ENCODE measurements at regions not wholly inside any gene's neighbourhood (a gene's known extent, or its start where the extent isn't known, plus 50 kb on each side); places are given as distances from the start of the nearest gene placed in this dataset.
"Not testable (repeated sequence)": the region's sequence is repeated elsewhere in the genome, so short reads cannot be mapped to it uniquely, and the experiment has no call there.

DNA sequence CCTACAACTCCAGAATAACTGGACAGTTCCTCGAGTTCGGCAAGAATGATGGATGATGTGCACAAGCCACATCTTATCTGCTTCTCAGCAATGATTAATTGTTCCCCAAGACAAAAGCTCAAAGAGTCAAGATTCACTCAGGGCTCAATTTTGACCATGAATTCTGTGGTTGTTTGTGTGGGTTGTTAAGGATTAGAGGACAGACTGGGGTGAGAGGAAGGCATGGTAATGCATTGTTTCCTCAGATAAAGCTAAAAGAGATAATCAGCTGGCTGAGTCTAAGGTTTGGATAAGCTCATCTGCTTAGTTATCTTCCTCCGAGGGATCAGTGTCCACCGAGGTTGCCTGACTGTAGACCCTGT, 161.0 kb downstream of the CPEB2 start:
- DNase-seq, result no peak

DNA sequence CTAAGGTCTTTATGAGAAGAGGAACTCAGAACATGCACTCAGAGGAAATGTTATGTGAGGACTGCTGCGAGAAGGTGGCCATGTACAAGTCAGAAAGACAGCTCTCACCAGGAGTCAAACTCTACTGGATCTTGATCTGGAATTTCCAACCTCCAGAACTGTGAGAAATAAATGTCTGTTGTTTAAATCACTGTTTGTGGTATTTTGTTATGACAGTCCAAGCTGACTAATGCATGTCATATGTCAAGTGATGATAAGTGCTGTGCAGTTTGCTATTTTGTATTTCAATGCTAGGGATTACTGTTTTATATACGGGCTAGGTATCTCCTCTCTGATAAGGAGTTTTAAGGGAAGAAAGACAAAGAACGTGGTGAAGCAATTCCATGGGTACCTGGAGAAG, 162.3 kb downstream of the CPEB2 start:
- no peak for DNase-seq

DNA sequence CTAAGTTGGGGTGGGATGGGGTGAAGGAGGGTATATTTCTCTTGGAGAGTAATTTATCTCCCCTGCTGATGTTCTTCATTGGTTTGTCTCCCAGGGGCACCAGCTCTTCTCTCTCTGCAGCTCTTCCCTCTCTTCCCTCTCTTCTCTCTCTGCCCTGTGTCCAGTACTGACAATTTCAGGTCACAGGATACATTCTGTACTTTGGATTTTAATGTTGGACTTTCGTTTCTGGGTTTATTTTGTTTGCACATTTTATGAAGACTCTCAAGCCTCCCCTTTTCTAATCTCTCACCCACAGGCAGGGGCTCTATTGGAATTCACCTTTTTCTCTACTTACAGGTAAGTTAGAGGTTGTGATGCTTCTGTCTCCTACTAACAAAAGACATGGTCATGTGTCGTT, 165.5 kb downstream of the CPEB2 start:
- DNase-seq, result no peak

DNA sequence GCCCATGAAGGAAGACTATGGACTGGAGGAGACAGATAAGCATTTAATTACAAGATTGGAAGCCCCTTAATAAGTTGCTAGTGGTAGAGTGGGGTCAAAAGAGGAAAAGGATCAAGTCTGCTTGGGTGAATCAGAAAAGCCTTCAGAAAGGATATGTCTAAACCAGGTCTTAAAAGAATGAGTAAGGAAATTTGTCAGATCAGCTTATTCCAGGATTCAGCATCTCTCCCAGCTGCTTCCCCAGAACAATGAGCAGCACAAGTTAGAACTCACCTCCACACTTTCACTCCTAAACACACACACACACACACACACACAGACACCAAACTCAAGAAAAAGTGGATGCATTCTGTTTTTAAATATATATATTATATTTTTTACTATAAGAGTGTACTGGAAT, 166.5 kb downstream of the CPEB2 start:
- no peak for DNase-seq

DNA sequence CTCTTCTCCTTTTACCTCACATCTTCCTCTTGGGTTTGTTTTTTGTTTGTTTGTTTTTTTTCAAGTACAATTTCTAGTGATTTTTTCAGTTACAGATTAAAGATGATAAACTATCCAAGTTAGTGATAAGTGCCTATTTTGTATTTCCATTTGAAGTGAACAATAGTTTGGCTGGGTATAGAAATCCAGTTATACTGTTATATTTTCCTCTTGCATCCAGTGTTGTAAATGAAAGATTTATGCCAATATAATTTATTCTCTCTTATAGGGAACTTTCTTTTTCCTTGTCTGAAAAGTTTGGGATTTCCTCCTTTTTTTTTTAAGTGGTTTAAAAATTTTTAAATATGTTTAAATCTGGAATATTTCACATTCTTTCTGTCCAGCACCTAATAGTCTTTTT, 169.4 kb downstream of the CPEB2 start:
- no peak for DNase-seq

DNA sequence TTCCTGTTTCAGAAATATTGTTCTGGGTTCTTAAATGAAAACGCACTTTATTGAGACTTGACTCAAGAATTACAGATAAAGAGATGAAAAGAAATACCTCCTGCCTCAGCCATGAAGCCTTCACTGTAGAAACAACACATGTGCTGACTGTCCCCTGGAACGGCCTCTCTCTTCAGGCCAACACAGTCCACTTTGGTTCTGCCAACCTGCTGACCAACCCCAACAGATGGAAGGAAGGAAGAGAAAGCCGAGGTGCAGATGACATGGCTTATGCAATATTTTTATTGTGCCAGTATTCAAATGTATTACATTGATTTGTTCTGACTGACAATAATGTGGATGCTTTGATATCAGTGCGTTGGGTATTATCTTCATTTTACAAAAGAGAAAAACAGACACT, 171.0 kb downstream of the CPEB2 start:
- no peak for DNase-seq

DNA sequence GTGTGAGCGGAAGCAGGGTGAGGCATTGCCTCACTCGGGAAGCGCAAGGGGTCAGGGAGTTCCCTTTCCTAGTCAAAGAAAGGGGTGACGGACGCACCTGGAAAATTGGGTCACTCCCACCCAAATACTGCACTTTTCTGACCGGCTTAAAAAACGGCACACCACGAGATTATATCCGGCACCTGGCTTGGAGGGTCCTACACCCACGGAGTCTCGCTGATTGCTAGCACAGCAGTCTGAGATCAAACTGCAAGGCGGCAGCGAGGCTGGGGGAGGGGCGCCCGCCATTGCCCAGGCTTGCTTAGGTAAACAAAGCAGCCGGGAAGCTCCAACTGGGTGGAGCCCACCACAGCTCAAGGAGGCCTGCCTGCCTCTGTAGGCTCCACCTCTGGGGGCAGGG, 171.9 kb downstream of the CPEB2 start:
- not testable (repeated sequence) for DNase-seq

DNA sequence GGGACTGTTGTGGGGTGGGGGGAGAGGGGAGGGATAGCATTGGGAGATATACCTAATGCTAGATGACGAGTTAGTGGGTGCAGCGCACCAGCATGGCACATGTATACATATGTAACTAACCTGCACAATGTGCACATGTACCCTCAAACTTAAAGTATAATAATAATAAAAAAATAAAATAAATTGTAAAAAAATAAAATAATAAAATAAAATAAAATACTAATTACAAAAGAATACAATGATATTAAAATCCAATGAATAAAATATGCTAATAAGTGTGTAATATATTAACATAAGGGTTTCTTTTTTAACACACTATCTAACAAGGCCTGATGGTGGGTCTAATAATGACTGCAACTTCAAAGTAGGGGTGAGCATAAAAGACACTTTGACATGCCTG, 177.6 kb downstream of the CPEB2 start:
- DNase-seq, result not testable (repeated sequence)

DNA sequence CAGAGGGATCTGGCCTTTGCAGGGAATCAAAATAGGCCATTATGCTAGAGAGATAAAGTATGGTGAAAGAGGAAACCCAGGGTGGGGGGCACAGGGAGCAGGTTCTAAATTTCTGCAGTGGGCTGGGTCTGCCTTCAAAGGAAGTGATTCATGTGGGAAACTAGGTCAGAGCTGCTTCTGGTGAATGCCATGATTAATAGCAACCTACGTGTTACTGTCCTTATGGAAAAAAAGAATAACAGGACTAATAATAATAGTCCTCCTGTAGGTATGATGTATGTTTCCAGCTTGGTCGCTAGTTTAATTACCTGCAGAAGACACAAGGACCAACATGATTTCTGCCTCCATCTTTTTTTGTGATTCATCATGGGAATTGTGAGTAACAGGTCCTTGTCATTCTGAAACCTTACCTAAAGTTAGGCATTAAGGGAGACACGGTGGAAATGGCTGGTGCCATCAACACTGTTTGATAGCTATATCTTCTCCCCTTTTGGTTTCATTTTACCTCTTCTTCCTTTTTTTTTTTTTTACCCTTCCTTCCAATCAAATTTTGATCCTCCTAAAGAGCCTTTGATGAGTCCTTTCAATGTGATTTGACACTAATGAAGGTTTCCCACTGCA, 180.4 kb downstream of the CPEB2 start:
- no peak for DNase-seq

DNA sequence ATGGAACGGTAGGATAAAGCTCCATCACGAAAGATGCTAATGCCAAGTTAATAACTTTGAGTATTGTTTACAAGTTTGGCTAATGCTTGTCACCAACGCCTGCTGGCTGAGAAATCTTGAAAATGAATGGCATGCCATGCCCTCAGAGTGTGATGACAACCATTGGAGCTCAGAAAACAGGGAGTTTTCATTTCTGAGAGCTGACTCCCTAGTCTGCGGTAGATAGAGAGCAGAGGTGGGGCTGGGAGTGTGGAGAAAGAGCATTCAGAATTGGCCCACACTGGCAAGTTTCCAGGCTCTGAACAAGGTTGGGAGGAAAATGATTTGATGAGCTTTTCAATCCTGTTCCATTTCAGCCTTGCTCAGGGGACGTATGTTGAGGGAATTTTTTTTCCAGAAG, 183.9 kb downstream of the CPEB2 start:
- DNase-seq, result no peak

DNA sequence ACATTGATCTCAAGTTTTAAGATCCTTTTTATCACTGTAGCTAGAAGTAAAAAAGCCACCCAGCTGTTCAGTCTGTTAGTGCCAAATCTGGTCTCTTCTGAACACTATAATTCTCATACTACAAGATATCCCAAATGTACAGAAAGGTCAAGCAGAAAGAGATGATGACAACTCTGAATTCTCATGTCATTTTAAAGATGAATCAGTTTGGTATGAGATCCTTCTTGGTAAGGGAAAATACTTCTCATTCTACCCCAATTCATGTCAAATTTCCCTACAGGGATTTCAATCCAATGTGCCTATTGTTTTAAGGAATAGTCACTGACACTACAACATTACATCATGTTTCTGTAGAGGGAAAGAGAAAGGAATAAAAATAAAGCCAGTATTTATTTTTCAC, 184.5 kb downstream of the CPEB2 start:
- DNase-seq, result no peak

DNA sequence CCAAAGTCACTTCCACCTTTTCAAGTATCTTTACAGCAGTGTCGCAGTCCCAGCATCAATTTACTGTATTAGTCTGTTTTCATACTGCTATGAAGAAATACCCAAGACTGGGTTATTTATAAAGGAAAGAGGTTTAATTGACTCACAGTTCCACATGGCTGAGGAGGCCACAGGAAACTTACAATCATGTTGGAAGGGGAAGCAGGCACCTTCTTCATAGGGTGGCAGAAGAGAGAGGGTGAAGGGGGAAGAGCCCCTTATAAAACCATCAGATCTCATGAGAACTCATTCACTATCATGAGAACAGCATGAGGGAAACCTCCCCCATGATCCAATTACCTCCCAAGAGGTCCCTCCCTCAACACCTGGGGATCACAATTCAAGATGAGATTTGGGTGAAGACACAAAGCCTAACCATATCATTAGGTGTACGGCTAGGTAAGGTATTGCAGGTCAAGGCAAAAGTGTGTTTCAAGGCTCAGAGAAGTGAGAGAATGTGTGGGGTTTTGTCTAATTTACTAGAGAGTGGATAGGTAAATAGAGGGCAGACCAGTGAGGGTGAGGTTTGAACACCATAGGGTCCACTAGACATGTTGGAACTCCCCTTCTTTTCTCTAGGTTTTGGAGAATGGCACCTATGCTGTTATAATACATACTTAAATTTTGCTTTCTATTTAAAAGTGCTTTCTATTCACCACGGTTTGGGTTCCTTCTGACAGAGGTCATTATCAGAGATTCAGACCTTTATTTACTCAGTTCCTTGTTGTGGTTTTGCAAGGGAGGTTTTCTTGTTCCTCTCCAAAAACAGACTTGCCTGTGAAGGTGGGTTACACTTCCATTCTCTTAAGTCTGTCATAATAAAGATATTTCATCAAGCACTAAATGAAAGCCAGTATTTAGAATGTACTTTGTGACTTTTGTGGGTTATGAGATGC, 186.6 kb downstream of the CPEB2 start:
- DNase-seq, result no peak

DNA sequence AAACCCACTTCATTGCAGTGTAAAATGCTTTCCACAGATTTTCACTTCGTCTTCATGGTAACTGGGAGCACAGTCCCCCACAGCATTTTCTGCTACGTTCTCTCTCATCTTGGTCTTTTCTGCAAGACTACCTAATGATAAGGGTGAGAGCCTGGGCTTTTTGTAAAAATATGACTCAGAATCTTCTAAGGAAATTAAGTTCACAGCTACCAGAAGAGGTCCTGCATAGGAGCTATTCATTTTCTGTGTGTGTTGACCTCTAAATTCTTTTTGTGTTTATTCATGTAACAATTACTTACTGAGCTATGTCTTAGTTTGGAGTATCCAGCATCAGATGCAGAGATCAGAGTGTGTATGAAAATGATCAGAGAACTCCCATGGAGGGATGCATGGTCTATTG, 192.2 kb downstream of the CPEB2 start:
- DNase-seq, result no peak

DNA sequence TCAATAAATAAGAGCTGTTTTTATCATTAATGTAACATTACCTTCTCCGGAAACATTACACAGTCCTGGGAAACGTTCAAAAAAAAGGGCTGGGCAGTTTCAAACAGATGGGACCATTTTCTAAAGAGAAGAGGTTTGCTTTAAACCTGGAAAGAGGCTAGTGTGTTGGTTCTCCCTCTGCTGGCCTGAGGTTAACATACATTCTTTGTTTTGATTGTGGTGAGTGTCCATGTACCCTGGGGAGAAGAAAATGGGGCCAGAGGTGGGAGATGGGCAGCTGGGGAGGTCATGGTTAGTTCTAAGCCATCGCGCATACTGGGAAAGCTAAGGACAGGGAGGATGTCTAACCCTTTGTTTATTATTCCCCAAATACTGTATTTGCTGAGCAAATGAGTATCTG, 194.7 kb downstream of the CPEB2 start:
- DNase-seq, result no peak

DNA sequence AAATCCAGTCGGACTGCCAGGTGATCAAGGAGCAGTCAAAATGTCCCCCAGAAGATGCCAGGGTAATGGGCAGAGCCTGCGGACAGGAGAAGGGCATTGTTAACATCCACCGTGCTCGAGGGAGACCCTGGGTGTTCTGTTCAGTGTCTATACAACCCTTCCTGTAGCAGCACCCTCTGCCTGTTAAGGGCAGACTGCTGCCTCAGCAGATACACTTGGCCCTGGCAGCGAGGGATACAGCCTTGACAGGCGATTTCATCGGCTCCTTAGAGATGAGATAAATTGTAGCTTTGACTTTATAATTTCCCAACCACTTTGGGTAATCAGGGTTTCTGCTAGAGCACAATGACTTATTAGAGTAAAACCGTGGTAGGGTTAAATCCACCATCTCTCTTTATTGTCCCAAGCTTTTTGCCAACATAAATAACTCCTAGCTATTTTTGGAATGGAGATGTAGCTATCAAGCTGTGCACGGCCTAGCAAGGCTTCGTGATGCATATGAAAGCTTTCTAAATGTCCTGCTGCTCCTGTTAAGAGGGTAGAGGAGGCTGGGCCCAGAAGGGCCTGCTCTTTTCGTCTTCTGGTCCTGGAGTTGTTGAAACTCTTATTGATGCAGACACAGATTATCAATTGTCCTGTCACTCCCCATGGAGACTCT, 195.9 kb downstream of the CPEB2 start:
- no peak for DNase-seq

DNA sequence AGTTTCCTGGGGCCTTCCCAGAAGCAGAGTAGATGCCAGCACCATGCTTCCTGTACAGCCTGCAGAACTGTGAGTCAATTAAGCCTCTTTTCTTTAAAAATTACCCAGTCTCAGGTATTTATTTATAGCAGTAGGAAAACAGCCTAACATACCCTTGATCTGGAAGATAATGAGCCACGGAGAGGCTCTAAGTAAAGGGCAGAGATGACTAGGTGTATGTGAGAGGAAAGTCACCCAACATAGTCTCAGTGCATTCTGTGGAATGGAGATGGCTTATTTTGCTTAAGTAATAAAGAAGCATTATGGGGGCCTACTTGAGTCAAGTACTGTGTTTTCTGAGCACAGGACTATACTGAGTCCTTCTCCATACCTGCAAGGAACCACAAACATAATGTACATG, 199.5 kb downstream of the CPEB2 start:
- no peak for DNase-seq

DNA sequence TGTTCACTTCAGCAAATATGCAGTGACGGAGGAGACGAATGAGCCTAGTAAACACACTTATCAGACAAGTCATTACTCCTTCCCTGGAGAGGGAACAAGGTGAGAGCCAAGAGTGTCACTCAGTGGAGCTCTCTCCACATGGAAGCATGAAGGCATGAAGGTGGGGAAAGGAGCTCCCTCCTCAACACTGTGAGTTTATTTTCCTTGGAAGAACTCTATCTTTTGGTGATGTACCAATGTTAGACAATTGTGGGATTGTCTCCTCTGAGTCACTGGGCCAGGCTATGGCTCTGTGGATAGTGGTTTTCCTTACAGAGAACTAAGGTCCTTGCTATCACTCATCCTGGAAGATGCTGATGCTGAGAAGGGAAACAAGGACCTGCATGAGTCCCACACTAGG, 200.2 kb downstream of the CPEB2 start:
- no peak for DNase-seq

DNA sequence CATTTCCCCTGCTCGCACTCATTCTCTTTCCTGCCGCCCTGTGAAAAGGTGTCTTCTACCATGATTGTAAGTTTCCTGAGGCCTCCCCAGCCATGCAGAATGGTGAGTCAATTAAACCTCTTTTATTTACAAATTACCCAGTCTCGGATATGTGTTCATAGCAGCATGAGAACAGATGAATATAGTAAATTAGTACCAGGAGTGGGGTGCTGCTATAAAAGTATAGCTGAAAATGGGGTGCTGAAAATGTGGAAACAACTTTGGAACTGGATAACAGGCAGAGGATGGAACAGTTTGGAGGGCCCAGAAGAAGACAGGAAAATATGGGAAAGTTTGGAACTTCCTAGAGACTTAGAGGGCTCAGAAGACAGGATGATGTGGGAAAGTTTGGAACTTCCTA, 204.2 kb downstream of the CPEB2 start:
- not testable (repeated sequence) for DNase-seq

DNA sequence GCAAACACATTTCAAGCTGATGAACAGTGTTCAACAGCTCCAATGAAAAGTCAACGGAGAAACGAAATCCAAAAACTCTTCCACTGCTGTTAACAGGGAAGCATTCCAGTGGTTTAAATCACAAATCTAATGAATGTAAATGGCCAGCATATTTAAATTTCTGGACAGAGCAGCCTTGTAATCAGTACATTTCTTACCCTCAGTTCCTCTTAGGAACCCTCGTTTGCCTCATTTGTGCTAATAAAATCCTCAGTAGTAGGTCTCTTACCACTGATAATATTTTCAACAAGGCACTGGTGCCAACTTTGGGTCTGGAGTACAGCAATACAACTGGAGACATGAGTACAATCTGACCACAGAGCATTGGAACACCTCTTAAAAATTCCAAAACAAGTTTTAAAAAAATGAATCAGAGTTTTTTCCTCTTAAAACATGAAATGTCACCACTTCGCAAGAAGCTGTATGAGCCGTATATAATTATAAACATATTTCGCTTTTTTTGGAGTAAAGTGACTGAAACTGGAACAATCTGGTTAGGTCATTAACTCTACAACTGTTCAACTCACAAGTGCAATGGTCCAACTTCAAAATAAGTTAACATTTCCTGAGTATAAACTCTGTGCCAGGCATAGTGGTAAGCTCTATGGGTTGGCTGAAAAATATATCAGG, 211.2 kb downstream of the CPEB2 start:
- DNase-seq, result no peak

DNA sequence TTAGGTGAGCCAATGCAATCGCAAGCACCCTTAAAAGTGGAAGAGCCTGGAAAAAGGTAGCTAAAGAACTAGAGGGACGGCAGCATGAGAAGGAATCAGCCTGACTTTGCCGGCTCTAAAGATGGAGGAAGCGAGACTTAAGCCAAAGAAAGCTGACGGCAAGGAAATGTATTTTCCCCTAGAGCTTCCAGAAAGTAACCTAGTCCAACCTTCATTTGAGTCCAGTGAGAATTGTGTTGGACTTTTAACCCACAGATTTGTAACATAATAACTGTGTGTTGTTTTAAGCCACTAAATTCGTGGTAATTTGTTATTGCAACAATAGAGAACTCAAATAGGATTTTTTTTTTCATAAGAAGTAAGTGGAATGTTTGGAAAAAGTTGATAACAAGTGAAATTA, 212.7 kb upstream of the C1QTNF7 start:
- DNase-seq, result no peak

DNA sequence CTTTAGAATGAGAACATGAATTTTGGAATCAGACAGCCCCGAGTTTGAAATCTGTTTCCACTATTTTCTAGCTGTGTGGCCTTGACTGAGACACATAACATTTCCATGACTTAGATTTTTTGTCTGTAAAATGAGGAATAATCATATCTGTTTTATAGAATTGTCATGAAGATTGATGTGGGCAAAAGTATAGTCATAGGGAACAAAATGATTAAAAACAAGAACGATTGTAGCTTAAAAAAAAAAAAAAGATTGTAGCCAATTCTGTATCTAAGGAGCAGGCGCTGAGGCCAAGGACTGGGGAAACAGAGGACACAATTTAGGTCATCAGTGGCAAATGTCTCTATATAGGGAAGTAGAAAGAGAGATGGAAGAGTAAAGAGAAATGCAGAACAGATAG, 201.6 kb upstream of the C1QTNF7 start:
- DNase-seq, result no peak

DNA sequence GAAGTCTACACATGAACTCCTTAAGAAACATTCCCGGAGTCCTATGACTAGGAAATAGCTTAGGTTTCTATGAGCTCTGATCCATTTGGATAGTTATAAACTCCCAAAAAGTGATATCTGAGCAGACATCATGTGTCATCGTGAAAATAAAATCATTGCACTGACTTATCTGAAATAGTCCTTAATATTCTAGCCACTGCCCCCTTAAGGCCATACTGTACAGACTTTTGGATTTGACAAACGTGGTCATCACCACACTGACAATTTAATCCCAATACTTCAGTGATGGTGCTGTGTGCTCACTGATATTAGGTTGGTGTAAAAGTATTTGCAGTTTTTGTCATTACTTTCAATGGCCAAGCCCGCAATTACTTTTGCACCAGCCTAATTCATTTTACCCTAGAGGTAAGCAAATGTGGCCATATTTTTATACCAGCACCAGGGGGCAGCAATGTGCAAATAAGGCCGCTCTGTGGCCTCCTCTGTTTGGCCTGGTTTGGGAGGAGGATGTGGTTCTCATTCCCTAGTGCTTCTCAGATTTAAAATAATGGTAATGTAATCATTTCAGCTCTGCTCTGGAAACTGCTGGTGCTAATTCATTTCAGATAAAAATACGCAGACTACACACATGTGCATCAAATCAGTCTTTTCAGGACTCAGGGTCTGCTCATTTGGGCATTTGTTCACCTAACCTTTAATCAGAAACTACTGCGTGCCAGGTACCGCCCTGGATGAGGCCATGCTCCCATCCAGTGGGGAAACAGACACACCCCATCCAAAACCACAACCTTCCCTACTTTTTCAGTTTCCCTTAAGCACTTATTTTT, 196.4 kb upstream of the C1QTNF7 start:
- peak; percentile 25 to 78 (median 60) for DNase-seq

All from stimulated activated naive CD4-positive, alpha-beta T cell (primary cell).